ENCODE measurements at regions not wholly inside any gene's neighbourhood (a gene's known extent, or its start where the extent isn't known, plus 50 kb on each side); places are given as distances from the start of the nearest gene placed in this dataset.
"Not testable (repeated sequence)": the region's sequence is repeated elsewhere in the genome, so short reads cannot be mapped to it uniquely, and the experiment has no call there.

DNA sequence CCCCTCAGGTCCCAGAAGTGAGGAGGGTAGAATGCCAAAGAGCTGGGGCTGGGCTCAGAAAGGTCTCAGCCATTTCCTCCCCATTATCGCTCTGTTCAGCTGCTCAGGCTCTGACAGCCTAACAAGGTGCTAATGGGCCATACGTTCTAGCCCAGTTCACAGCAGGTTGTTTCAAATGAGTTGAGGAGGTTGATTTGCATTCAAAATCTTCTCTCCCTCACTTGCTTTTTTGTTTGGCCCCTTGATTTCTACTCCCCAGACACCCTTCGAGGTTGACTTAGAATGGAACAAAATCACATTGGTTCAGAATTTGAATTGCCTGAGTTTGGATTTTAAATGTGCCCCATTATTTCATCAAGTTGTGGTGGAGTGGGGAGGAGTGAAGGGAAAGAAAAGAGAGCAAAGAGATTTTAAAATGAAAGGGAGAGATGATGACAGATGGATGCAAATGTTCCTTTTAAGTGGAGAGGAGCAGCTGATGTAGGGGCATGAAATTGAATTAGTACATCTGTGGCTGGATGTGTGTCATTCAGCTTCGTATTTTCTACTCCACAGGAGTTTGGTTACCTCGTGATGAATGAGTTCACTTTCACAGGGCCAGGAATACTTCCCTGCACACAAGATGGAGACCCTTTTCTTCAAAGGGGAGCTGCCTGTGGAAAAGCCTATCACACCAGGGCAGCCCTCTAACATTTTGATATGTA, 425.8 kb upstream of the CAMK1G start:
- no peak for DNase-seq (ENCODE audit: low read depth in 1 of 2, low spot score in 1 of 2)

GRCh38 chr1:209158851-209159250, 424.7 kb upstream of the CAMK1G start:
- DNase-seq (ENCODE audit: low read depth in 1 of 2, low spot score in 1 of 2): no peak

DNA sequence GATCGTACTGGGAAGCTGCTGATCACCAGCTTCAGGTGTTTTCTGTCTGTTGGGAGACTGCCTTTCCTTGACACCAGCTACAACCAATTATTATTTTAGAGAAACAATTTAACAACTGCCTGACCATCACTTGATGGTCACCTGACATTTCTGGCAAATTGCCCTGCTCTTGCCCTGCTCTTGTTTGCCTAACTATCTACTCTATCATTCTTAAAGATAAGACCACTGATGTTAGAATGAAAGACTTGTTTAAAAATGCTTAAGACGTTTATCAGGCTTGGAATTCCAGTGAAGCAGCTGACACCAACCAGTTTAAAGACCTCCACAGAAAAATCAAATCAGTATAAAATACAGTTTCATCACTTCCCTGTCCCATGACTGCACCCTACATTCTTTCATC, 423.3 kb upstream of the CAMK1G start:
- DNase-seq (ENCODE audit: low read depth in 1 of 2, low spot score in 1 of 2): no peak

DNA sequence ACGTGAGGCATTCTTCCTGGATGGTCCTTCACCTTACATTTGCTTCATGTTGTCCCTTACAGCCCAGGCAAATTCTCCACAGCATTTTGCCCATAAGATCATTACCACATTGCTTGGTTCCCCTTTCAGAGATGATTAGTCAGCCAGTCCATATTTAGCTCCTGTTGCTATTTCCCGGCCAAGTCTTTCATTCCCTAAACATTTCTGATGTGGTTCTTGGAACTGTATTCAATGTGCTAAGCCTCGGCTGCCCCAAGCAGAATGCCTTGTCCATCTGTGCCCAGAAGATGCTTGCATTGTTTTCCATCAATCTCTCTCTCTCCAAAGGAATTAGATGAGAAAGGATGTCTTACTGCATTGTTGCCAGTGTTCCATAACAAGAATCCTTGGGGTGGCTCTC, 420.9 kb upstream of the CAMK1G start:
- DNase-seq (ENCODE audit: low read depth in 1 of 2, low spot score in 1 of 2): no peak

GRCh38 chr1:209168204-209168603, 415.3 kb upstream of the CAMK1G start:
- DNase-seq (ENCODE audit: low read depth in 1 of 2, low spot score in 1 of 2): no peak

GRCh38 chr1:209171151-209171550, 412.4 kb upstream of the CAMK1G start:
- no peak for DNase-seq (ENCODE audit: low read depth in 1 of 2, low spot score in 1 of 2)

DNA sequence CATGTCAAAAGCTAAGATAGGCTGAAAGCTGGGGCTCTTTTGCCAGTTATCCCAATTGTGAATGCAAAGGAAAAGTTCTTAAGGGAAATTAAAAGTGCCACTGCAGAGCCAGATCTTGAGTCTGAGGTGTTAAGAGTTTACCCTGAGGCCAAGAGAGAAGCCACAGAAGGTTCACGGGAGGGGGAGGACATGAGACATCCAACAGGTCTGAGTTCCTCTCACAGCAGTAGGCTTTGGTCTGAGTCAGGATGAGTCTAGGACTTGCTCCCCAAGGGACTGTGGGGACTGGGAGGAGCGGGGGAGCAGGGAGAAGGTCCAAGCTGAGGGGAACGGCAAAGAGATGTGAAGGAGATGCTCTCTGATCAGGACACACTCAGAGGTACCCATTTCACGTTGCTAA, 411.2 kb upstream of the CAMK1G start:
- DNase-seq (ENCODE audit: low read depth in 1 of 2, low spot score in 1 of 2): no peak

- not testable (repeated sequence) for DNase-seq (ENCODE audit: low read depth in 1 of 2, low spot score in 1 of 2)
These were observed 410.5 kb upstream of the CAMK1G start for GRCh38 chr1:209172792-209173542.

DNA sequence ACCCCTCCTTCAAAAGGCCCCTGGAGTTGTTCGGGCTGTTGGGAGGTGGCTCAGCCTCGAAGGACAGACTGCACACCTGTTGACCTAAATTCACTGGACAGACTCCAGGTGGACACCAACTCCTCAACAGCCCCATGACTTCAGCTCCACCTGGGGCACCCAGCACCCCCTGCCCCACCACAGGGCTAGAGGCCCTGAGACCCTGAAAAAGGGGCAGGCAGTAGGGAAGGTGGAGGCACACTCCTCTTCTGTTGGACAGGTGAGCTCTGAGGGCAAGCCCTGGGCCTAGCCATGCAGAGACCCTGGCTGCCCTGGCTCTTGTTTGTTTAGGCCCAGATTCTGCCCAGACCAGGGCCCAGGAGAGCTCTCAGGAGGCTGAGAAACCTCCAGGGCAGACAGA, 409.7 kb upstream of the CAMK1G start:
- not testable (repeated sequence) for DNase-seq (ENCODE audit: low read depth in 1 of 2, low spot score in 1 of 2)

DNA sequence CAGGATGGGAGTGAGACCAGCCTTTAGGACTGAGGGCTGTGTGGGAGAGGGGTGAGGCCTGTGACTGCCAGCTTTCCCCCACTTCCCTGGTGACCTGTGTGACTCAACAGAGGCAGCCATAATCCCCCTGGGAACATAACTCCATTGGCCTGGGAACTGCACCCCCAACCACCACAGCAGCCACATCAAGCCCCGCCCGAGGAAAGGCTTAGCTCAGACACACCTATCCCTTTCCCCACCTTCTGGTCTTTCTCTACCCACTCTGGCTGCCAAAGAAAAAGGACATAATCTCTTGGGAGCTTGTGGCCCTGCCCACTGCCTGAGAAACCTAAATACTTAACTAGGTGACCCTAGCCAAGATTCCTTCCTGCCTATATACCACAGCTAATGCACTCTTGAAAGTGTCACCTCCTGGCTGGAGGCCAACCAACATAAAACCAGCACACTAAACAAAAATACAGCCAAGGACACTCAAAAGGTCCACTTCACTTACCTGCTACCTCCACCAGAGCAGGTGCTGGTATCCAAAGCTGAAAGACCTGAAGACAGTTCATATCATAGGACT, 406.6 kb upstream of the CAMK1G start:
- DNase-seq (ENCODE audit: low read depth in 1 of 2, low spot score in 1 of 2): no peak

GRCh38 chr1:209183195-209183594, 400.3 kb upstream of the CAMK1G start:
- DNase-seq (ENCODE audit: low read depth in 1 of 2, low spot score in 1 of 2): no peak

DNA sequence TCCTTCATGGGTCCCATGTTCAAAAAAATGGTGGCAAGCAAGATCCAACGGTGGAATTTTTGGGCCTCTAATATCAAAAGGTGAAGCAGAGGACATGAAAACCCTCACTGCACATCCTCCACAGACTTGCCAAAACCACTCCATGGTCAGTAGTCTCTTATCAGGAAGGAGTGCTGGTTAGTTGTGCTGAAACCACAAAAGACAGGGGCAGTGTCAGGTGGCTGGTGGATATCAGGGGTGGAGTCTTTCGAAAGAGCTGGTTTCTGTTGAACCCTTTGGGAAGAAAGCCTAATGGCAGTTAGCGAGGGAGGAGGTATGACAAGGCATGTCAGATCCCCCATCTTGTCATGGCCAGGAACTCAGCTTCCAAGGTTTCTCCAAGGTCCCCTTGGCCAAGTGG, 395.9 kb upstream of the CAMK1G start:
- no peak for DNase-seq (ENCODE audit: low read depth in 1 of 2, low spot score in 1 of 2)

DNA sequence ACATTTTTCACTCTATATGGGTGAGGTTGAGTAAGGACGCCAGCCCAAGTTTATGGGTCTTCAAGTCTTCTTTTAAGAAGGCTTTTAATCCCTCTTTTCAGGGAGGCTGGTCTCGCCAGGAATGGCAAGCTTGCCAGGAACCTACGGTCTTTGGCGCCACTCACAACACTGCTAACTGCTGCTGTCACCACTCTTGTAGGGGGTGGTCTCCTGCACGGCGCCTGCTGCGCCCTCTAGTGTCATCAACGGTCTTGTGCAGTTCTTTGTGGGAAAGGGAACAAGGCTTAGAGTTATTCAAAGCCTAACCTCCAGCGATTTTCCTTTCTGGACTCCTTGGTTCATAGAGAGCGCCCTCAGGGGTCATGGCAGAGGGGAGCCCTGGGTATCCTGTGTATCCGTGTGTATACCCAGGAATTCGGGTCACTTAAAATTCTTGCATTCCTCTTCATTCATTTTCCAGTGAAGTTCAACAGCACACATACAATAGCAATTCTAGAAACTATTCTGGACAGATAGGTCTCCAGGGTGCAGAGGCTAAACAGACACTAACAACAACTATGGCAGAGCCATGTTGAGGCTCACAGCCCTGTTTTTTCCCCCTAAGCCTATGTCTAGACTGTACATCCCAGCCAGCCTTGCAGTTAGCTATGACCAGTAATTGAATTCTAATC, 392.8 kb upstream of the CAMK1G start:
- DNase-seq (ENCODE audit: low read depth in 1 of 2, low spot score in 1 of 2): no peak

GRCh38 chr1:209191262-209191634, 392.3 kb upstream of the CAMK1G start:
- no peak for DNase-seq (ENCODE audit: low read depth in 1 of 2, low spot score in 1 of 2)

DNA sequence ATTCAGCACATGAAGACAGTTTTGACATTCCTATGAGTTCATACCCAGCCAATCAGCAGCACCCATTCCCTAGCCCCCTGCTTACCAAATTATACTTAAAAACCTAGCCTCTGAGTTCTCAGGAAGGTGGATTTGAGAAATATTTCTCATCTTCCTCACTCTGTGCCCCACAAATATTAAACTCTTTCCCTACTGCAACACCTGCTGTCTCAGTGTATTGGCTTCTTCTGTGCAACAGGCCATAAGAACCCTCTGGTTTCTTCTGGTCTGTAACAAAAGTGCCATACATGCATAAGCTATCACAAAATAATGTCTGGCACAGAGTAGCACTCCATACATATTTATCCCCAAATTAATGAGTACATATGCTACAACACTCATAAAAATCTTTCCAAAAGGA, 387.4 kb upstream of the CAMK1G start:
- no peak for DNase-seq (ENCODE audit: low read depth in 1 of 2, low spot score in 1 of 2)

GRCh38 chr1:209198961-209199750, 384.4 kb upstream of the CAMK1G start:
- no peak for DNase-seq (ENCODE audit: low read depth in 1 of 2, low spot score in 1 of 2)

- DNase-seq (ENCODE audit: low read depth in 1 of 2, low spot score in 1 of 2): no peak
These were observed 383.7 kb upstream of the CAMK1G start for GRCh38 chr1:209199822-209200221.

DNA sequence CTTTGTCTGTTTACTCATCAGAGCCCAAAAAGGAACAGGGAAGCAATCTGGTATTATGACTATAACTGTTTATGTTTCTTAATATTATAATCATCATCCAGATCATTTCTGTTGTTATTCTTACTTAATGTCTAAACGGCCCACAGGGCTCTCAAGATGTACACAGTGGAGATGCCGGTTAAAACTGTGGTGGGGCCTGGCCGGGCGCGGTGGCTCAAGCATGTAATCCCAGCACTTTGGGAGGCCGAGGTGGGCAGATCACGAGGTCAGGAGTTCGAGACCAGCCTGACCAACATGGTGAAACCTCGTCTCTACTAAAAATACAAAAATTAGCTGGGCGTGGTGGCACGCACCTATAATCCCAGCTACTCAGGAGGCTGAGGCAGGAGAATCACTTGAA, 381.2 kb upstream of the CAMK1G start:
- not testable (repeated sequence) for DNase-seq (ENCODE audit: low read depth in 1 of 2, low spot score in 1 of 2)

- DNase-seq (ENCODE audit: low read depth in 1 of 2, low spot score in 1 of 2): no peak
These were observed 380.5 kb upstream of the CAMK1G start for GRCh38 chr1:209202830-209203532.

- DNase-seq (ENCODE audit: low read depth in 1 of 2, low spot score in 1 of 2): no peak
These were observed 380.0 kb upstream of the CAMK1G start for GRCh38 chr1:209203533-209203895.

DNA sequence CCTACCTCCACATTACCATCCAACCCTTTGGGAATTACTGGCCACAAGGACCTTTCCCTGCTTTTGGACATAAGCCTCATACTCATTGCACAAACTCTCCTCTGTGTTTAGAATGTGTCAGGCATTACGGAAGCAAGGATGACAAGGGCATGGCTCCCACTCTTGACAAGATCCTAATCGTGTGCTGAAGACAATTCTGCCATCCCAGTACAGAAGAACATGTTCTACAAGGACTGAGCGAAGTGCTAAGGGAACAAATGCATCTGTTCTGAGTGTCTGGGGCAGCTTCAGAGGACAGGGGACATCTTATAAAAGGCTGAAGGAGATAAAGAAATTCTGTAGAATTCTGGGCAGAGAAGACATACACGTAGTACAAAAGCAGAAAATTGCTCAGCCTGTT, 378.5 kb upstream of the CAMK1G start:
- no peak for DNase-seq (ENCODE audit: low read depth in 1 of 2, low spot score in 1 of 2)
